ENCODE measurements at regions not wholly inside any gene's neighbourhood (a gene's known extent, or its start where the extent isn't known, plus 50 kb on each side); places are given as distances from the start of the nearest gene placed in this dataset.

DNA sequence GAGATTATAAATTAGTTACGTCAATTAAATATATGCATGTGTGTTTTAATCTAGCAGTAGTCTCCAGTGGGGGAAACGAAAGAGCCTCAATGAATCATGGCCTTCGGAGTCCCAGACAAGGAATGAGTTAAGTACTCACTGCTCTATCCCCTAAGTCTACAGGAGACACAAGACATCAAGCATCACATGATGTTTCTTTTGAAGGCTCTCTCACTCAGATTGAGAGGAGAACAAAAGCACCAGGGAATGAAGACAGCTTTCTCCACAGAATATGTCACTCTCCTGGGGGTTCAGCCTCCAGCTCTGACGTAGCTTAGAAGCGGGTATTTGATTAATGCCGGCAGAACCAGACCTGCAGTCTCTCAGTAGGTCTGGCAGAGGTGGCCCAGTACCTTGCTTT, 381.4 kb downstream of the ACTL7B start:
- in situ Hi-C loops (cut with HindIII; ENCODE audit: low sequenced_read_pairs), result no loop called here

DNA sequence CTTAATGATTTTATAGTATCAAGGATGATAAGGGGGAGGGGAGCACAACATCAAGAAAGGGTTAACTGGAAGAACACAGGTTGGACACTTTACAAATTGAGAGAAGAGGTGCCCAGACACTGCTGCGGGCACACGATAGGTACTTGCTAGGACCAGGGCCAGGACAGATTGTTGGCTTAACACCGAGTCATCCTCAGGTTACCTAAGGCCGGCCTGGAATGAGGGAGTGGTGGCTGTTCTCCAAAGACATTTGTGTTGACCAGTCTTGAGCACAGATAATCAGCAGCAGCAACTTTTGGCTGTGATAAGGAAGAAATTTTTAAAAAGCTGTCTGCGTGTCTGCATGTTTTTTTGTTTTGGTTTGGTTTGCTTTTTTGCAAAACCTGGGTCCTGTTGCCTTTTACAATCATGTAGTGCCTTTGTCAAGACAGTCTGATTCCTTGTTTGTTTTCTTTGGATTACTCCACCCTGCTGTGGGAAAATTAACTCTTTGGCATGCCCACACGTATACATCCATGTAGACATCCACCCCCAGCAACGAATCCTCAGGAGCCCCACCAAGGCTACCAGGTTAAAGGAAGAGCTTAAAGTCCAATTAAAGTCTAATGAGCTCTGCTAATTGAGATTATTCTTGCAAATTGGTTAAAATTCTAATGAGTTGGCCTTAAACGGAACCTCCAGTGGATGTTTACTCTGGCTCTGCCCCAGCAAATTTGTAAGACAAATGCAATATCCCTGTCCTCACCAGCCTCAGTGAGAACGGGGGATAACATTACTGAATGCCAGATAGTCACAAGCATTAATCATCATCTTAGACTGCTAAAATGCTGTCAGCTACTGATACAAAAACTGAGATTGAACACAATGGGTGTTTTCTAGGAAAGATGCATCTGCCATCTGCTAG, 382.3 kb downstream of the ACTL7B start:
- in situ Hi-C loops (cut with HindIII; ENCODE audit: low sequenced_read_pairs), result no loop called here

DNA sequence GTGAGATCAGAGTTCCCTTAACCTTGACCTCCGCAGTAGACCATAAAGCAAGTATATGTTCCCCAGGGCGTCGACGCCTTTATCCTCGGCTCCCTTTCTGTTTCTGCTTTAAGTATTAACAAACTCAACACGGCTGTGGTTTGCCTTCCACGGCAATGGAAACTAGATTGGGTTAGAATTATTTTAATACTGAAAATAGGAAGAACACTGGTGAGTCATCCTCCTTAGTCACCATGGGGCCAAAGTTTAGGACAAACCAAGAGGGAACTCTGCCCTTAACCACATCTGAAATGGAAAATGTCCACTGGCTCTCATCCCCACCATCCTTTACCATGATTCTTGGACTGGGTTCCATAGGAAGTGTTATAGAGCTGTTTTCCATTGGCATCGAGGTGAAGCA, 386.1 kb downstream of the ACTL7B start:
- in situ Hi-C loops (cut with HindIII; ENCODE audit: low sequenced_read_pairs), result no loop called here

DNA sequence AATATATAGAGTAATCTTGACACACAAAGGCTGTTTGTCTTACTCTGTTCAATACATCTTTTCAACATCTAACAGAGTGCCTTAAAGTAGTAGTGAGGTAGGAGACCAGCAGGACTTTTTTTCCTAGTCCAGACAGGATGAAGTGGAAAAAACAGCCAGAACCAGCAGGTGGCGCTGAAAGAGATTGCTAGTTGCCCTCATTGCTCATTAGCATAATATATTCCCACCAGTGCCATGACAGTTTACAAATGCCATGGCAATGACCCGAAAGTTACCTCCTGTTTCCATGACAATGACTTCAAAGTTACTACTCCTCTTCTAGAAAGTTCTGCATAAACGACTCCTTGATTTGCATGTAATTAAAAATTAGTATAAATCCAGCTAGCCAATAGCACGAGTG, 387.4 kb downstream of the ACTL7B start:
- in situ Hi-C loops (cut with HindIII; ENCODE audit: low sequenced_read_pairs), result no loop called here

DNA sequence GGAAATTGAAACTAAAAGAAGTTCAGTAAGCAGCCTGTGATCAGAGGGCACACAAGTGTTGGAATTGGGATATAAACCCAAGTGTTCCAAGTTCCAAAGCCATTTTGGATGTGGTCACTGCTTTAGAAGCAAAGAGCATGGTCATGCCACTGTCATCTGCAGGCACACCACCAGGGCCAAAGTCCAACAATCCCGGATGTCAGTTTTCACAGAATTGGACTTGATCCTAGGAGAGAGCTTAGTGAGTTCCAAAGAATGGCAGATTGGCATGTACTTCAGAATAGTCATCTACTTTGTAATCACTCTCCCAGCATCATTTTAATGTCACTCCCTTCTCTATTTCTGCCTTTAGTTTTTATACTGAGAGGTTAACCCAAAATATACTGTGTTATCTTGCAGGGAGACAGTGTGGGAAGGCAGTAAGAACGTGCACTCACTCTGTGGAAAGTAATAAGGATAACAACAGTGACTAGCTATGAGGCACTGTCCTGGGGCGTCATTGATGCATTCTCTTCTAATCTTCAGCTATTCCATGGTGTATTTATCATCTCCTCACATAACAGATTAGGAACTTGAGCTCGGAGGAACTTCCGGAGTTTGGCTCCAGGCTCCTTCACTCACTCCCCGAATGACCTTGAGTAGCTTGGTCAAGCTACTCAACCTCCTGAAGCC, 388.0 kb downstream of the ACTL7B start:
- in situ Hi-C loops (cut with HindIII; ENCODE audit: low sequenced_read_pairs), result no loop called here

DNA sequence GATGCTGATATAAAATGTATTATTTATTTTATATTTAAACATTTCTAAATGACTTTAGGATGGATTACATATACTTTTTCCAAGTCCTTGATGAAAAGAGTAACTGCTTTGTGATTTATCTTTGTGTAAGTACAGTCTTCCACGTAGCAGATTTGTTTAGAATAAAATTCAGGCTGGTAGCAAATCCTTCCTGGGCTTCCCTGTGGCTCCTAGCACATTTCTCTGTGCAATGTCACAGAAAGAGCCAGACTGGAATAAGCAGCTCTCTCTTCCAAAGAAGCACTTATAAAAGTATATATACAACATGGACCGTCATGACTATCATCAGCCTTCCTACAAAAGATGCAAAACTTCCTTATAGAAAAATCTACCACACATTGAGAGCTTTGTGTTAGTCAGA, 388.6 kb downstream of the ACTL7B start:
- in situ Hi-C loops (cut with HindIII; ENCODE audit: low sequenced_read_pairs), result no loop called here

DNA sequence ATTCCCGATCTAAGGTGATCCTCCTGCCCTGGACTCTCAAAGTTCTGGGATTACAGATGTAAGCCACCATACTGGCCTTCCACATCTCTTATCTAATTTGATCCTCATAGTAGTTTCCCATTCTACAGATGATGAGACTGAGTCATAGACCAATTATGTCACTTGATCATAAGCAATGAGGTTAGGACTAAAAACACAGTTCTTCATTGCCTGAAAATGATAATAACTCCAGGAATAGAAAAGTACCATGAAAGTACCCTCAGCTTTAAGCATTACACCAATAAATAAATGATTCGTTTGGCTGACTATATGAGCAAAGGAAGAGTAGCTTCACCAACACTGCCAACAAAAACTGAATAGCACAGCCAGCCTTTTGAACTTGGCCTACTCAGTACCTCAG, 389.5 kb downstream of the ACTL7B start:
- in situ Hi-C loops (cut with HindIII; ENCODE audit: low sequenced_read_pairs), result no loop called here

DNA sequence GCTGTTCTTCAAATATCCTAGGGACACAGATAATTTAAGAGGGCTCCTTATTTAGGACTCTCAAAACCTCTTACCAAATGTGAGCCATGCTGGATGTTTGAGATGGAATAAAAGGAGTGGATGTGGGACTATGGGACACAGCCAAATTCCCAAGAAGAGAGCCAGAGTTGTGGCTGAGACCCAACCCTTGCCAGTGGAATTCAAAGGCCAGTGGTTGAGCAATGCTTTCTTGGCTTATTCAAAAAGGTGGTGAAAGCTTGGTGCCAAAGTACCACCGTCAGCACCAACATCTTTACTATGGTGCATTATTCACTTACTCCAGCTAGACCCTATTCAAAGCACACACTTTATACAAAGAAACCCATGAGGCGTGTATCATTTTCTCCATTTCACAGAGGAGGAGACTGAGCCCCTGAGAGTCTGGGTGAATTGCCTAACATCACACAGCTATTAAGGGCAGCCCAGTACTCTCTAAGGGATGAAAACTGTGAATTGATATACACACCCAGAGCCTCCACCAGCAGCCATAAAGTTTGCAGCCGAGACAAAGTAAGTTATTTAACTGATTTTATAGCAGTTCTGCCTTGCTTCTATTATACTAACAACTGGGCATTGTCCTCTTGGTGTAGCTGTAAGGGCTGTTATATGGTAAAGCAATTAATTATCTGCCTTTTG, 391.7 kb downstream of the ACTL7B start:
- in situ Hi-C loops (cut with HindIII; ENCODE audit: low sequenced_read_pairs), result no loop called here

DNA sequence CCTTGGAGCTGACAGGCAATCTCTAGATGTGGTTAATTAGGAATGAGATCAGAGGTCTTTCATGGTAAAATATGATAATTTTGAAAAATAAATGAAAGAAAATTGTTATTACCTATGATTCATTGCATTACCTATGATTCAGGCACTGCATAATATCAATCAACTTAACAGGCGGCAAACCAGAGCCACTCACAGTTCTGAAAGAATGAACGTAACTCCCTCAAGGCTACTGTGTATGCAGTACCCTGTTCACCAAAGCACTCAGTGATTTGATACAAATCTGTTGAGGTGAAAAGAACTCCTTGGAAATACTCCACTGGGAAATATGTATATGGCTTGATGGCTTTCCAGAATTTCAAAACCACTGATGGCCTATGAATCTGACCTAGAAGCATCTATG, 398.9 kb downstream of the ACTL7B start:
- in situ Hi-C loops (cut with HindIII; ENCODE audit: low sequenced_read_pairs), result loop anchor here (5.0 kb wide), 2 partner anchors 90 to 95 kb away; no protein-coding TSS in a partner anchor

DNA sequence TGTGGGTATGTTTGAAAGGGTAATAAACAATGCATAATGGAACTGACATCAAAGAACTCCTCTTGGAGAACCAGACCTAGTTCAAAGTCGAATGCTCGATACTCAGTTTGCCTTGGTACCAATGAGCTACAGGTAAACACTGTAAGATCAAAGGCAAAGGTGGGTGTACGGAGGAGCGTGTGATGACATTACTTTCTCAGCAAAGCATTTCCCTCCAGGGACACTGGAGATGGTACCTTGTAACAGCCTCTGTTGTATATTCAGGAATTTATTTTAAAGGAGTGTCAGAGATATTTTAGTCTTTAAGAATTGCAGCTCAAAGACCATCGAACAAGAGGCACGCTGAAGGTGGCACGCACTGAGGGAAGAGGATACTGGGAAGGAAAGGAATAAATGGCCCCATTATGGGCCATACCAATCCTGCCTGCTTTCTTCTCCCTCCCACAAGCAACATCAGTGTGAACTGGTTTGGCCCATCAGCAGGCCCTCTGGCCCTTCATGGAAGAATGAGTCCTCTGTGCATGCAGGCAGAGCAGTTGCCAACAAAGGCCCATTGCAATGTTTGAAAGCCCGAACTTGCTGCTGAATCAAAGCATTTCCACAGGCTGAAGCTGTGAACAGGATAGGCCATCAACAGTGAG, 410.2 kb downstream of the ACTL7B start:
- in situ Hi-C loops (cut with HindIII; ENCODE audit: low sequenced_read_pairs), result no loop called here

DNA sequence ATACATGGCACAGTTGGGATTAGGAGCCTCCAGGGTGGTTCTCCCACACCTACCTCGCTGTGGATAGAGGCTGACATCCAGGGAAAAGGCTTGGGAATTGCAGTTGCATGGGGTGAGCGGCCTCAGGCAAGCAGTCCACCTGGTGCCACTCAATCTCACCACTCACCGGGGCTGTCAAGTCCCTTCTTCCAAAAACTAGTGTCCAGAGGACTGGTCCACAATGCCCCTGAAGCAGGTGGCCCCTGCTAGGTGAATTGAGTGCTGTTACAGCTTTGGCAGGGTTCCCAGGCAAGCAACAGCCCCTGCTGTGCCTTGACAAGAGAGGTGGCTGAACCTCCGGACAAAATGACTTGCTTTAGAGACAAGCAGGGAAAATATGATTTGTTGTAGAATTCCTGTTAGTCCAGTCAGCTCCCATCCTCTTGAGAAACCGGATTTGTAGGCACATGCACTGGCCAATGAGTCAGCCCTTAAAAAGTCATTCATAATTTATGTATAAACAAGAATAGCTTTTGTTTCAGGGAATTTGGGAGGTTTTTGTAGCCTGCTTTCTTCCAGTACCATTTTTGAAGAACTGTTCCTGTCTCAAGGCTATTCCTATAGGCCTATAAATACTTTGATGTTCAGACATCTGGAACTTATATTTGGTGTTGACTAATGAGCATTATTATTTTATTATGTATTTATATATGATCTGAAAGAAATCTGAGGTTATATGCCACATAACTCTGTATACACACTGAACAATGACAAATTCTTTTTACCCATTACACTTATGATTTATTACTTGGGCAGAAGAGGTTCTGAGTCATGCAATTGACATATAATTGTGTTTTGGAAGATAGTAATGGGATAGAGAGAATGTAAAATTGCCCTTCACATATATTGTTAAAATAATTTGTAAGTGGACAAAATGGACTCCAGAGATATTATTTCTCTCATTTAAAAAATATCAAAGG, 411.1 kb downstream of the ACTL7B start:
- in situ Hi-C loops (cut with HindIII; ENCODE audit: low sequenced_read_pairs), result no loop called here

DNA sequence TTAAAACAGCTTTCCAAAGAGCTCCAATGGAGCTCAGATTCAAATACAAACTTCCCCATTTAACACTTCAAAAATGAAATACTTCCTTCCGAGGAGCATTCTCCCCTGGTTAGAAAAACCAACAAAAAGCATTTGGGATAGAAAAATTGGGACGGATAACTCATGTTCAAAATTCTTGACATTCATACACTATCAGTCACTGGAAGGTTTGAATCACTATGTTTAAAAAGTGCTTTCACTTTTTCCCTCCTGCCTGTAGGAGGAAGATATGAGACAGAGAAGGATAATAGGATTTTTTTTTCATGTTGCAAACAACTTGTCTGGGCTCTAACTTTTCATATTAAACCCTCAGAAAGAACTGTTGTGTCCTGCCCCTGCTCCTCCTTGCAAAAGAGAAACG, 412.0 kb downstream of the ACTL7B start:
- in situ Hi-C loops (cut with HindIII; ENCODE audit: low sequenced_read_pairs), result no loop called here

DNA sequence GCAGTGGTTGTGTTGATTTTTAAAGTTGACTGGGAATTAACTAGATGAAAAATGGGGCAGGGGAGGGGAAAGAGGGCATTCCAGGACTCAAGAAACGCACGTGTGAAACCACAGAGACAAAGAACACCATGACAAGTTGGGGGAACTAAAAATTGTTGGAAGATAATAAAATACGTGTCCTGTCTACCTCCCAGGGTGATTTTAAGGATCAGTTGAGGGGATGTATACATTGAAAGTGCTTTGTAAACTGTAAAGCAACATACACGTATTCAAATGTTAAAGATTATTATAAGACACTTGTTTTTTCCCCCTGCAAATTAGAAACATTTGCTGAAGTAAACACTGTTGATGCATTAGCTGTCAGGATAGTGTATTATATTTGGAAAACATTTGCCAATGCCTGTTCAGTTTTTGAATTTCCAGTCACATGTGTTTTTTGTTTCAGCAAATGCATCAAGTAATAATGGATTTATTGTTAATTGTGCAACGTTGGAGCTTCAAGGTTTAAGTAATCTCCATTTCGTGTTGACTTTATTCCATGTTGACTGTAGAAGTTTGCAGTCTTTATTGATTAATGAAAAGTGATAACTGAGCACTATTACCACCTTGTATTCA, 412.7 kb downstream of the ACTL7B start:
- in situ Hi-C loops (cut with HindIII; ENCODE audit: low sequenced_read_pairs), result no loop called here

DNA sequence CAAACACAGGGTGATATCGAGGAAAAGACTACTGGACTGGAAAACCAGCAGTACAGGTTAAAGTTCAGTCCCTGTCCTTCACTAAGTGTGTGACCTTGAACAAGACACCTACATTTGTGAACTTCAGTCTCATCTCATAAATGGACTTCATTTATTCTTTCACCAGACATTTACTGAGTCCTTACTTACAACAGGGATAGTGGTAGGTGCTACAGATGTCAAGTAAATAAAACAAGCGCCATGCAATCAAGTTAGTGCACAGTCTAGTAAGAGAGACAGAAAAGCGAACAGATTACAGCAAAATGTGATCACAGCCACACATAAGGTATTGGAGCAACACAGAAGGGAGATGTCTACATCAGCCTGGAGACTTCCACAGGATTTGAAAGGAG, 413.2 kb downstream of the ACTL7B start:
- in situ Hi-C loops (cut with HindIII; ENCODE audit: low sequenced_read_pairs), result no loop called here

DNA sequence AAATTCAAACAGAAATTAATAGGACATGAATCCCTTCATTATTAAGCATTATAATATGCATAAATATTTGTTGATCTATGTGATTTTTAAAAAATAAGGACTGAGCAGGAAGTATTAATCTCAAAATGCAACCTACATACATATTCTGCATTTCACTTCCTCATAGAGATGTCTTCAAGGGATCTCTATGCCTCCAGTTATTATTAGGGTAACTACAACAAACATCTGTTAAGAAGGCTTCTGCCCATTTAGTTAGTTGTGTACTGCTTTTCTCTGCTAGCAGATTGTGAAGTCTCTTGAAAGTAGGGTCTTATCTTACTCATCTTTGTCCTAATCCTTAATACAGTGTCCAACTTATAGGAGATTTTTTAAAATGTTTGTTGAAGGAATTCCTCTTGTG, 414.1 kb downstream of the ACTL7B start:
- in situ Hi-C loops (cut with HindIII; ENCODE audit: low sequenced_read_pairs), result no loop called here

DNA sequence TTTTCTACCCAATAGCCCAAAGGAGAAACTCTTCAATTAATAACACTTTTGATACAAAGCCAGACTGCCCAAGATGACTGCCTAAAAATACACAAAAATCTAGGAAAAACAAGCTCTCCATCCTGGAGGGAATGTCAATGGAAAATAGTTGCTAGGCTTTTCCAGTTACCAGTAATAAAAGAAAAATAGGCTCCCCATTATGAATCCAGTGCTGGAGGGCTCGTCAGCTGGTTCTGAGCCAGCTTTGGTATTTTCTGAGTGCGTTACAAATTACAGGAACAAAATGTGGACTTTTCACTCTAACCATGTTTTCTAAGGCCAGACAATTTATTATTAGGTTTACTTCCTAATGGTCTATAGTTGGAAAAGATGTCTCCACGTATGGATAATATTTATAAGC, 414.5 kb downstream of the ACTL7B start:
- in situ Hi-C loops (cut with HindIII; ENCODE audit: low sequenced_read_pairs), result no loop called here

DNA sequence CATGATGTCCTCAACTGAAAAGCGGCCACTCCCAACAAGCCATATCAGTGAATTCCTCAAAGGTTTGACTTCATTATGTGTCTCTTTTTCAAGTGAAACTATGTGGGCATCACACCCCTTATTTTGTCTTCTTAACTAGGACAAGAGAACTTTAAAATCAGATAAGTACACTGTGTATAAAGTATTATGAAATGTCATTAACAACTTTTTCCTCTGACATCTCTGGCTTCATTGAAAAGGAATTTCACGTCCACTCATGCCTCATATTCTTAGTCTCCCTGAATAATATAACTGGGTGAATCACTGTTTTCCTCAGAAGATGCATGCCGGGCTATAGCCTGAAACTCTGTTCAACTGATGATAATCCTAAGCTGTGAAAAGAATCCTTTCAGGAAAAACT, 415.8 kb downstream of the ACTL7B start:
- in situ Hi-C loops (cut with HindIII; ENCODE audit: low sequenced_read_pairs), result no loop called here

DNA sequence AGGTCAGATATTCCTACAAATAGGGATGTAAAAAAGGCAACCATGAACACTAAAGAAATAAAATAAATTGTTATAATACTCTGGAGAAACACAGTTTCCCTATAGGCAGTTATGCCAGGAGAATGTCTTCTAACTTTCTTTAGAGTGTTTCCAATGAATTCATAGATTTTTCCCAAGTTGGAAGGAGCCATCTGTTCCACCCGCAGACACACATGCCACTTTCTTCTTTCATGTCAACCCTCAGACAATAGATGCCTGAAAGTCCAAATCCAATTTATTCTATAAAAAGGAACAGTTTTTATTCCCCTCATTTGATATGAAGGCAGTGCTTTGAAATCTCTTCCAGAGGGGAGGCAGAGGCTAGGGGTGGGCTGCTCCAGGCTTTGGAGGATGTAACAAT, 418.1 kb downstream of the ACTL7B start:
- in situ Hi-C loops (cut with HindIII; ENCODE audit: low sequenced_read_pairs), result no loop called here

DNA sequence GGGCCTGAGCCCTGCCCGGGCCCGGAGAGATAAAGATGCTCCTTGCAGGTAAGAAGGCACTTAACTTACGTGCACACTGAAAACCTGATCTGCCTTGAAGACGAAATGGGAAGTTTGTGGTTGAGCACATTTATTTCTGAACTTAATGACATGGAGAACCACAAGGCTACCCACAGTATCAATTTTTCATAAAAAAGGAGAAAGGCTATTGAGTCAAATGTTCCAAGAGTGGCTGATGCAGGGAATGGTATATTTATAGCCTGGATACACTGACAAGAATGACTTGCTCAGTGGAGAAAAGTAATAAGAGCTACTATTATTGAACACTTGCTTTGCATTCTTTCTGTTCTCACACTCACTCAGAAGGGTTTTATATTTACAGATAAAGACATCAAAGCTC, 419.3 kb downstream of the ACTL7B start:
- in situ Hi-C loops (cut with HindIII; ENCODE audit: low sequenced_read_pairs), result no loop called here

DNA sequence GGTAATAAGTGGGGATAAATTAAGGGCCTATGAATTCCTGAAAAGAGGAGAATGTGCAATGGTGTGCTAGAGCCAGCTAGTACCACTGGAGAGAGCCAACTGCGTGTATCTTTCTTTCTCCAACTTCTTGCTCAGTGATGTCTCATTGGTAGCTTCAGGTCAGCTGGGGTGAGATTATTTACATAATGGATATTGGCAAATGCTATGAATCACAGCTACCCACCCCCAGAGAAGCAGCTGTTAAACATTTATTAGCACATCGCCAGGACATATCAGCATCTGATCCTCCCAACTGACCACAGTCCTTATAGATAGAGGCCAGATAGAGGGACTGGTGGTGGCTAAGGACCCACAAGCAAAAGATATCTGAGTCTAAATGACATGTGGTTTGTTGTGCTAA, 421.3 kb downstream of the ACTL7B start:
- in situ Hi-C loops (cut with HindIII; ENCODE audit: low sequenced_read_pairs), result no loop called here

Measured in endothelial cell of hepatic sinusoid (primary cell).